Lower leg skin (tissue), 3 donors: ENCODE measurements at regions not wholly inside any gene's neighbourhood (a gene's known extent, or its start where the extent isn't known, plus 50 kb on each side); places are given as distances from the start of the nearest gene placed in this dataset.

Experiments
- POLR2A ChIP-seq, 2 donors: fragments of 450-650 bp; IDR thresholded peaks; one replicate each; pipeline ENCODE4 v1.6.1; 2016 to 2017; ENCODE audit warnings: antibody characterized with exemption in 2 of 2, mild to moderate bottlenecking in 1 of 2, moderate library complexity in 1 of 2
- TF ChIP-seq, protein P1 (sequence below), 3 donors: fragments of 450-650 bp; IDR thresholded peaks; one replicate each; pipeline ENCODE4 v1.5.1; 2016; ENCODE audit warnings: antibody characterized with exemption in 3 of 3, mild to moderate bottlenecking in 3 of 3, moderate library complexity in 2 of 3

DNA sequence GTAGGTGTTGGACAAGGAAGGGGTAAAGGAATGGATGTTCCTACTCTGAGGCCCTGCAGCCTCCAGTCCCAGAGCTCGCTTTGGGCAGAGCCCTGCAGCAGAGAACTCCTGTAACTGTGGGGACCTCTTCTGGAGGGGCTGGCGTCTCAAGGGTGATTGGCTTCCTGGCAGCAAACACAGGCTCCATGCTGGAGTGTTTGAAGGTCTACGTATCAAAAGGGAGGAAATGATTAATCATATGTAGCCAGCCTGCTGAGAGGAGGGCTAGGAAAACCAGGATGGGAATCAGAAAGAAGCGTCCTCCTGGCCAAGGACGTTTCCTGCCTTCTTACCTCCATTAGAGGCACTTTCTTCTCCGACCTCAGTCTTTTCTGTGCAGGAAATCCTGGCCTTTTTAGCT, 208.5 kb downstream of the TSHZ3 start:
- TF ChIP-seq, protein P1, sequence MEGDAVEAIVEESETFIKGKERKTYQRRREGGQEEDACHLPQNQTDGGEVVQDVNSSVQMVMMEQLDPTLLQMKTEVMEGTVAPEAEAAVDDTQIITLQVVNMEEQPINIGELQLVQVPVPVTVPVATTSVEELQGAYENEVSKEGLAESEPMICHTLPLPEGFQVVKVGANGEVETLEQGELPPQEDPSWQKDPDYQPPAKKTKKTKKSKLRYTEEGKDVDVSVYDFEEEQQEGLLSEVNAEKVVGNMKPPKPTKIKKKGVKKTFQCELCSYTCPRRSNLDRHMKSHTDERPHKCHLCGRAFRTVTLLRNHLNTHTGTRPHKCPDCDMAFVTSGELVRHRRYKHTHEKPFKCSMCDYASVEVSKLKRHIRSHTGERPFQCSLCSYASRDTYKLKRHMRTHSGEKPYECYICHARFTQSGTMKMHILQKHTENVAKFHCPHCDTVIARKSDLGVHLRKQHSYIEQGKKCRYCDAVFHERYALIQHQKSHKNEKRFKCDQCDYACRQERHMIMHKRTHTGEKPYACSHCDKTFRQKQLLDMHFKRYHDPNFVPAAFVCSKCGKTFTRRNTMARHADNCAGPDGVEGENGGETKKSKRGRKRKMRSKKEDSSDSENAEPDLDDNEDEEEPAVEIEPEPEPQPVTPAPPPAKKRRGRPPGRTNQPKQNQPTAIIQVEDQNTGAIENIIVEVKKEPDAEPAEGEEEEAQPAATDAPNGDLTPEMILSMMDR (IDR thresholded peaks at IDR 0.05) = no peak
- no peak for TF ChIP-seq POLR2A (IDR thresholded peaks at IDR 0.05)
